ENCODE measurements at regions not wholly inside any gene's neighbourhood (a gene's known extent, or its start where the extent isn't known, plus 50 kb on each side); places are given as distances from the start of the nearest gene placed in this dataset.
"Not testable (repeated sequence)": the region's sequence is repeated elsewhere in the genome, so short reads cannot be mapped to it uniquely, and the experiment has no call there.

DNA sequence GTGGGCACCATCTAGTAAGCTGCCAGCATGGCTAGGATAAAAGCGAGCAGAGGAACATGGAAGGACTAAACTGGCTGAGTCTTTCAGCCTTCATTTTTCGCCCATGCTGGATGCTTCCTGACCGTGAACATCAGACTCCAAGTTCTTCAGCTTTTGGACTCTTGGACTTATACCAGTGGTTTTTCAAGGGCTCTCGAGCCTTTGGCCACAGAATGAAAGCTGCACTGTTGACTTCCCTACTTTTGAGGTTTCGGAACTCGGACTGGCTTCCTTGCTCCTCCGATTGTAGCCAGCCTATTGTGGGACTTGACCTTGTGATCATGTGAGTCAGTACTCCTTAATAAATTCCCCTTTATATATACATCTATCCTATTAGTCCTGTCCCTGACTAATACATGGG is 785.1 kb upstream of the SLITRK6 start:
- no peak for DNase-seq

DNA sequence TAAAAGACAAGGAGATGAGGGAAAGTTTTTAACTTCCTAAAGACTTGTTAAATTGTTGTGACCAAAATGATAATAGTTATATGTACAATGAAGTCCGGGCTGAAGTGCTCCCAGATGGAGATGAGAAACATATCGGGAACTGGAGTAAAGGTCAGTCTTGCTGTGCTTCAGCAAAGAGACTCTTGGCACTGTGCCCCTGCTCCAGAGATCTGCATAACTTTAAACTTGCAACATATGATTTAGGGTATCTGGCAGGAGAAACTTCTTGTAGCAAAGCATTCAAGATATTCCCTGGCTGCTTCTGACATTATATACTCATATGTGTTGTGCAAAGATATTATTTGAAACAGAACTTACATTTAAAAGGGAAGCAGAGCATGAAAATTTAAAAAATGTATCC is 786.6 kb upstream of the SLITRK6 start:
- DNase-seq = no peak

DNA sequence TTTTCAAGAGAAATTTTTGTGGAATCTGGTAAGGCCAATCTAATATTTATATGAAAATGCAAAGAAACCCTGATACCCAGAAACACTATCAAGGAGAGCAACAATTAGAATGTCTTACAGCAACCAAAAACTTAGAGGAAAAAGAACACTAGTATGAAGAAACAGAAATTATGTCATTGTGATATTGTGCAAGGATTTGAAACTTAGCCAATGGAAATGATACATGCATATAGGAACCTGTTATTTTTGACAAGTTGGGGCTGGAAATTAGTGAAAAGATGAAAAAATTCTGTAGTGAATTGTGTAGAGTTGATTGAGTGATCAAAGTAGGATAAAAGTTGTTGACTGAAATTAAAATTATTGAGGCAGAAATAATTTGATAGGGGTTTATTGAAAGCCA is 792.6 kb upstream of the SLITRK6 start:
- DNase-seq = no peak

DNA sequence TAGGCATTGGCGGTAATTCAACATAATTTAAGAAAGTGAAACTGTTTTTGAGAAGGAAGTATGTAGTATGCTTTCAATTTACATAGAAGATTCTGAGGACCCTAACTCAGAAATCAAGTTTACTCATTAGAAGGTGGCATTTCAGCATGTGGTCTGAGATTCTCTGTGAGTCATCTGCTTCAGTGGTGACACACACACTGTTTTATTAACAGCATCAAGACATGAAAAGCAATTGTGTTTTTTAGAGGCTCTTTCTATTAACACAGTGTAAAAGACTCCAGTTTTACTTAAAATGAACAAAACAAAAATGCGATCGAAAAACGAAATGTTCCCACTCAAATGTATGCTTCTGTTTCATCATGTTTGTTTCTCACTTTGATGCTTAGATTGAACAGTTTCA is 802.1 kb upstream of the SLITRK6 start:
- DNase-seq = no peak

DNA sequence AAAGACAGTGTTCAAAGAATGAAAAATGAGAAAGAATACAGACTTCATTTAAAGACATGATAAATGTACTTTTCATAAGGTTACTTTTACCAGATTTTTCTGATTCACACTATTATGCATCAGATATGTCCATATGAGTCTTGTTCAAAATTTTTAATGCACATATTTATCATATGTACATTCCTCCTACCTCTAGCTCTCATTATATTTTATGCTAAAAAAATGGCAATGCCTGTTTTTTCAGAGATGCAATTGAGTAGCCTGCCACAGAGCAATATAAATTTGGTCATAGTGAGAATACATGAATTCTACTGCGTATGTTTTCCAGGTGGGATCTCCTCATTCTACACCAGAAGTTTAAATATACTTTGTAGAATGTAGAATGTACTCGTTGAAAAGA is 807.0 kb upstream of the SLITRK6 start:
- no peak for DNase-seq

DNA sequence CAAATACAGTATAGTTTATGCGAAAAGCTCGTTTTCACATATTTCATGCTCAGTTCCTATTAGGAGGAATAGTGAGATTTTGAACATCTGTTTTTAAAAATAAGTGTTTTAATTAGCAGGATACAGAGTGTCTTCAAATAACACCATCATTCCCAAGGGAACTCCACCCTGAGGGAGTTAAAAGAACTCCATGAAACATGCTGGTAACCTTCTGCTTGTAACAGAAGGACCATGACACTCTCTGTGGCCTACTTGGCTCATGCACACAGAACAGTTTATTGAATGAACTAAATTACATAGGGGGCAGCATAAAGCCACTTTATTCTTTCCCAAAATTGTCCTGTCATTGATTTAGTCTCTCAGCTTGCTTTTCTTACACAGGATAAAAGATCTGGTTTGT is 809.5 kb upstream of the SLITRK6 start:
- no peak for DNase-seq

DNA sequence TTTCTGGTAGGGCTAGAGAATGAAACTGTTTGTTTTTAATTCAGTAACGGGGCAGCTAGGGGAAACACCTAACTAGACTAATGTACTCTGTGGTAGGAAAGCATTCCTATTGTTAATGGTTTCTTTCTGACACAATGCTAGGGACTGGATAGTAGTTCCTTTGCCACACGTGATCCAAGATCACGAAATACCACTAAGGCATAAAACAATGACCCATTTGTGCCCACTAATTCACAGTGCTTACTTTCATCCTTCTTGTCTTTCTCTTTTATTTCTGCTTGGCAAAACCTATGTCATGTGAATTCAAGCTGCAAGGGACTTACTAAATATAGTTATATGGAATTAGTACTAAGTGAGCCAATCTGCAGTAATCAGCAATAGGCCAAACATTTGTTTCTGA is 834.1 kb upstream of the SLITRK6 start:
- DNase-seq = no peak

DNA sequence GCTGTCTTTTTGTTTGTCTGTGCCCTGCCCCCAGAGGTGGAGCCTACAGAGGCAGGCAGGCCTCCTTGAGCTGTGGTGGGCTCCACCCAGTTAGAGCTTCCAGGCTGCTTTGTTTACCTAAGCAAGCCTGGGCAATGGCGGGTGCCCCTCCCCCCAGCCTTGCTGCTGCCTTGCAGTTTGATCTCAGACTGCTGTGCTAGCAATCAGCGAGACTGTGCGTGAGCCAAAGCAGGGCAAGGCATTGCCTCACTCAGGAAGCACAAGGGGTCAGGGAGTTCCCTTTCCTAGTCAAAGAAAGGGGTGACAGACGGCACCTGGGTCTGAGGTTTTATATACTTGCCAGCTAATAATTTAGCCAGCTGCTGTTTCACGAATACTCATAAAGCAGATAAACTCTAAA is 852.0 kb upstream of the SLITRK6 start:
- not testable (repeated sequence) for DNase-seq

DNA sequence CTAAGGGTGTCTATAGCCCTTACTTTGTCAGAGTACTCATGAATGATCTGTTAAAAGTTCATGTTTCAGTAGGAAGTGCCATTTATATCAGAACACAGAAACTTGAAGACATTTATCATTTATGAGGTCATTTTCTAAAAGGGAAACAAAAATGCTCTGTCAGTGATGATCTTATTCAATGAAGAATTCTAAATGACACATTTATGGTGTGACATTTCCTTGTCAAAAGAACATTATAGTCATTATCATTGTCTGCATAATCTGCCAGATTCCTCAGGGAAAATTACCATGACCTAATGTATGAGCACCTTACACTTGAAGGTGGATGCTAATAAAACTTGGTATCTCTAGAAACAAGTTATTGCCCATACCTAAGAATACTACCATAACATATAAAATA is 853.8 kb upstream of the SLITRK6 start:
- no peak for DNase-seq

DNA sequence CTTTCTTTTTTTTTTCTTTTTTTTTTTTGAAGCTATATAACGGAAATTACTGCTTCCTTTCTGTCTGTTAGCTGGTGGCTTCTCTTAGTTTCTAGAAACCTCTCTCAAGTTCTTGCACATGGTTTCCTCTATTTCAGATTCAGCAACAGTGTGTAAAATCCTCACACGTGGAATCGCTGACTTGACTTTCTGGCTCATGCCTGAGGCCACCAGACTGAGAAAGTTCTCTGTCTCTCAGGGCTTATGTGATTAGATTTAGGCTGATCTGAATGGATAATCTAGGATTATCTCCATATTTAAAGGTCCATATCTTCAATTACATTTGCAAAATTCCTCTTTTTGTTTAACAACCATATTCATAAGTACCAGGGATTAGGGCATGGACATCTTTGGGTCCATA is 856.3 kb upstream of the SLITRK6 start:
- DNase-seq = no peak

DNA sequence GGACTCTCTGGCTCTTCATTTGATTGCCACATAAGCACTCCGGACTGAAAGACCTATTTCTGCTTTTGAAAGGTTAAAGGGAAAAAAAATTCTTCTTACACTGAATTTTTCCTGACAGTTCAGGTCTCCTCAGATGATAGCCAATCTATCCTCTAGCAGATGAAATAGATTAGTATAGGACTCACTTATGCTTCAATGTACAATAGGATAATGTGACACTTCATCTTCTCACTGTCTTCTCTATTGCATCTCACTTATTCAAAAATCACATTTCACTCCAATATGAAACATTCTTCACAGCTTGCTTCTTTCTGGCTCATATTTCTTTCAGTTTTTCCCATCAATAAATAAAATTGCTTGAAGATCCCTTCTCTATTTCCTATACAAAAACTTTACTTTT is 860.9 kb upstream of the SLITRK6 start:
- no peak for DNase-seq

DNA sequence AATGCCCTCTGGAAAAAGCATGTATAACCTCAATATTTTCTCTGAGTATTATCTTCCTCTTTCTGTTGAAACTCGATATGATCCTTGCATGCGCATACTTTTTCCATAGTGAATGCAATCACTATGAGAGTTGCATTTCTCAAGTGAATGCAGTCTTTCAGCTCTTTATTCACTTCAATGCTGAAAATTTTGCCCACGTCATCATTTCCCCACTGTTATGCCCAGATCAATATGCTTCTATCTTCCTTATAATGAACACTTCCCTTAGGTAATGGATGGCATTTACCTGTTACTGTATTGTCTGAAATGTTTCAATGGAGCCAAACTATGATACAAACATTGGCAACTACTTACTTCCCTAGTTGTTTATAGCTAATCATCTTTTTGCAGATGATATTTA is 866.6 kb upstream of the SLITRK6 start:
- no peak for DNase-seq

DNA sequence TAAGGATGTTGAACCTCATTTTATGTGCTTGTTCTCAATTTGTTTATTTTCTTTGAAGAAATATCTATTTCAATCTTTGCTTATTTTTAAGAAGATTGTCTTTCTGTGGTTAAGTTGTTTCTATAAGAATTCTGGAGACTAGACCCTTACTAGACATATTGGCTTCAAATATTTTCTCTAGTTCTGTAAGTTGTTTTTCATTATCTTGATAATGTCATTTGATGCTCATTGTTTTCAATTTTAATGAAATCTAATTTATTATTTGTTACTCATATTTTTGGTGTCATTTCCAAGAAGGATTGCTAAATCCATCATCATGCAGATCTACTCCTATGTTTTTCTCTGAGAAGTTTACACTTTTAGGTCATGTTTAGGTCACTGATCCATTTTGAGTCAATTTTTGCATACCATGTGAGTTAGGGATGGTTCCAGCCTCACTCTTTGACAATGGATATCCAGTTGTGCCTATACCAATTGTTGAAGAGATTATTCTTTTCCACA is 874.8 kb upstream of the SLITRK6 start:
- no peak for DNase-seq

DNA sequence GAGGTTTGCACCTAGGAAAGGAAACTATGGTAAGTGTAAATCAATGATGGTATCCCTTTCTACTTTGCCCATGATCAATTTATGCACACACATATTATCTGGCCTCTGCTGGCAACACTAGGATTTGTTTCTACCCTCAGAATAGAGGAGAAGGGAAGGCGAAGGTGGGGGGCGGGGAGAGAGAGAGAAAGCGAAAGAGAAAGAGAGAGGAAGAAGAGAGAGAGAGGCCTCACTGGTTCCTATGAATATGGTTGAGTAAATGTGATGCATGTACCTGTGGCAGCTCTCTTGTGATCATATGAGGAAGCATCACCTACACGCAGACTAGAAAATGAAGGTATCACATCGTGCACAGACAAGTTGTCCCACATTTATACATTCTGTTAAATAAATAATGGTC is 882.0 kb upstream of the SLITRK6 start:
- DNase-seq = no peak

DNA sequence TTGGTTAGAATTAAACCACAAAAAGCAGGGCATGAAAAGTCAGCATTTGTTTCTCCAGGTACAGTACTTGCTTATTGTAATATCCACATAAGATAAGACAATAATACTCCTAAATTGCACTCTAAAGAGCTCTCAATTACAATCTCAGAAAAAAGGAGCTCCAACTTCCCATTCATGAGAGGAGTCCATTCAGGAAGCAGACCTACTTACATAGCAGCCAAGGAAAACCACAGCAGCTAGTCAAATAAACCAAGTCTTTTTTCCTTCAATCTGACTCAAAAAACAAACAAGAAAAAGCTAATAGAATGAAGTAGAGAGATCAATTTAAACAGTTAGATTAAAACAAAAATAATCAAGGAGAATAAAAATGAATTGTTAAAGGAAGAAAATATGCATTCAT is 885.2 kb upstream of the SLITRK6 start:
- DNase-seq = no peak

DNA sequence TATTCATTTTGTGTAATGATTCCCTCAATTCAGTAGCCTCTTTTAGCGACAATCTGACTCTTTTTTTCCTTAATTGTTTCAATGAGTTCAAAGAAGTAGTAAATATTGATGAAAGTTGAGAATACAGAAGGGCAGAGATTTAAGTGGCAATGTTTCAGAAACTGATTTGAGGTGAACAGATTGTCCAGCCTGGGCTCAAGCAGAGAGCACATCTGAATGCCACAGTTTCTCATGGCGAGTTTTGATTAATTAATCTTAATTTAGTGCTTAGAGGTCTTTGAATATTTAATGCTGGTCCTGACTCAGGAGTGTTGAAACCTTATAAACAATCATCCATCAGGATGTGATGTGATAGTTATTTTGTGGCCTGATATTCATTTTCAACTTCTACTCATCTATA is 890.7 kb upstream of the SLITRK6 start:
- DNase-seq = no peak

DNA sequence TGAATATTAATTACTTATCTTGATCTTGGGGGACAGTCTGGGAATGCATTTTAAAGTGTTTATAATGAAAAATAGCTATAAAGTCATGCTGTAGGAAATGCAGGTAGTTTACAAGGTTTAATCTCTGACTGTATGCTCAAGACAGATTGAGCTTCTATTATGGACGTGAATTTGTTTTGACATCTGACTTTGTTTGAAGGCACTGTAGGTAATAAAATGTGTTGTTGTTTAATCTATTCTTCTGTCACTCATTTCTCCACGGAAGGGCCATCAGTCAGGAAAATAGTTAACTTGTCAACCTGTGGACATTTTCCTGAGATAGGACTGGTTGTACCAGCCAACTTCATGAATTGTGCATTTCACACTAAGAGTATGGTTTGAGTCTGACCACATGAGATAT is 893.1 kb upstream of the SLITRK6 start:
- no peak for DNase-seq

DNA sequence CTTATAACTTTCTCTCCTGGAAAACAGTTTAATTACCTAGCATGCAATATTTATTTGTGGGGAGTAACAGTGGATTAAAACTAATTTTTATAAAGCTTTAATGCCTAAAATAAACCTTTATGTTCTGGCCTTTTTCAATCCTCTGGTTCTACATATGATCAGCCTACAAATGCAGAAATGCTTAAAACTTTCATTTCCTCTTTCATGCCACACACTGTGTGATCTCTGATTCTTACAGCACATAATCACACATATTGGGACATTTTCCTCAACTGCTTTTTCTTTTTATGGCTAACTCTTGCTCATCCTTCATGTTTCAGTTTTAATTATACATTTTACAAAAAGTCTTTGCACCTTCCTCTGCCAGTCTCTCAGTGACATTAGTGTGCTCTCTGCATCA is 910.8 kb upstream of the SLITRK6 start:
- no peak for DNase-seq

DNA sequence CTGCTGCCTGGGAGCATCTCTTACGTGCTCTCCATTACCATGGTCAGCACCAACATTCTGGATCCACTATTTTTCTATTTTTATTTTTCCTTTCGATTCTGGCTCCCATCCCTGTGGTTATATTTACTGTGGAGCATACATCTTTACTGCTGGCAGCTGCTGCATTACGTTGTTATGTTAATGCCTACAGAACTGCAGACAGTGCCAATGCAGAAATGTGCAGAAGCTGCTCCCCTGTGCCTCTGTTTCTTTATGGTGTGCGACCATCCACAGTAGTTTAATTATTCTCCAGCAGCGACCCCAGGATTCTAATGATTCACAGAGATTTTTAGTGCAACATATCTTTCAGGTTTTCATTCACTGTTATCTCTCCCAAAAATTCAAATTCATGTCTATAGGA is 911.7 kb upstream of the SLITRK6 start:
- no peak for DNase-seq

DNA sequence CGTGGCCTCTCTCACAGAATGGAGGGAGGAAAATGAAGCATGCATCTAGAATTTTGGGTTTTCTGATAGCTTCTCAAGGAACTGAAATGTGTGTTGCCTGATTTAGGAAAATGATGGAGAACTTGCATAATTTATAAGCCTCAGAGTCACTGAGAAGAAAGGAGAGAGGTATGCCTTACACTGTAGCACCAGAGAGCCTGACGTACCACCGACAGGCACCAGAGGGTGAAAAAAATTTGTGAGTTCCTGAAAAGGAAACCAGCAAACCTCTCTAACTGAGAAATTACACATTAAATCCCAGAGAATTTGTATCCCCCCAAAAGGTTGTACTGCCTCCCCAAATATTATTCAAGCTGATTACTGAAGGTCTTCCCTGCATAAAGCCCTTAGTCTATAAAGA is 915.3 kb upstream of the SLITRK6 start:
- DNase-seq = no peak

DNA sequence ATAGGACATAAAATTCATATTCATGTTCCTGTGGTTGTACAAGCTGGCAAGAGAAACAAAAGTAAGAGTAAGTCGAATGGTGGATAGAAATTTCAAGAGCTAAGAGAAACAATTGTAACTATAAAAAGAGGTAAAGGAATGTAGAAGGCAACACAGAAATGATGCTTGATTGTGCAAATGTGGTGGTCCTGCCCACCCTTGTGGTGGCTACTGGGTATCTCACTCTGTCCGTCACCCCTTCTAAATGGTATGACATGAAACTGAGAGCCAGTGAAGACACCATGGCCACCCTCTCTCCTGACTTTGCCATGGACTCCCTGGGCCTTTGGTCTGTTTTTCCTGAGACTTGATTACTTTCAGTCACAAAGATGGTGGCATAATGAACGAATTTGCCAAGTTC is 925.9 kb upstream of the SLITRK6 start:
- no peak for DNase-seq

DNA sequence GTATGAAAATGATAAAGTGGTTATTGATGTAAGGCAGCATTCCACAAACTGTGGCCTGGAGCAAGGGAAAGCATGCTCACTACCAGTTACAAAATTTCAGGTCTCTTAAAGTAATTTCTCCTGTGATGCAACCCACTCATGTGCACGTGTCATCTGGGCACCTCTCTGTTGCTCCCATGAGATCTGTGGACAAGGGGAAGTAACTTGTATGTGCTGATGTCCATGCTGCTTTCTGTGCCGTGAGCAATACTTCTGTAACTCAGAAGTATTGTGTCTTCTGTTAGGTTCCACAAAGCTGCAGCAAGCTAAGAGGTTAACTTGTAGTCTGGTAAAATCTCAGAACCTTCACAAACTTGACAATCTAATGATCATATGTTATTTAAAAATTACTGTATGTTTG is 930.0 kb upstream of the SLITRK6 start:
- DNase-seq = no peak

DNA sequence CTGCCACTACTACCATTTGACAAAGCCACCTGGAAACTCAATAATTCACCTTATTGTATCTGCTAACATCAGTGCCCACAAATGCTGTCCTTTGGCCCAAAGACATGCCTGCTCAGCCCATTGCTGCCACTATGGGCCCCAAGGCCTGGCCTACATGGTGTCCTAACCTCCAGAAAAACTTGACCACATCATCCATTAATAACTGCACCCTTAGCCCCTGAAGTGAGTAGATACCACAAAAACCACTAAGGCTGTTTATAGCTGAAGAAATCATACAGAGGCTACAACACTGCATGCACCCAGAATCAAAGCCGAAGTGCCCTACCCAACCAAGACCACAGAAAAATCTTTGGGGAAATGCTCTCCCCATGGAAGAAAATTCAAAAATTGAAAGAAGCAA is 932.8 kb upstream of the SLITRK6 start:
- no peak for DNase-seq

DNA sequence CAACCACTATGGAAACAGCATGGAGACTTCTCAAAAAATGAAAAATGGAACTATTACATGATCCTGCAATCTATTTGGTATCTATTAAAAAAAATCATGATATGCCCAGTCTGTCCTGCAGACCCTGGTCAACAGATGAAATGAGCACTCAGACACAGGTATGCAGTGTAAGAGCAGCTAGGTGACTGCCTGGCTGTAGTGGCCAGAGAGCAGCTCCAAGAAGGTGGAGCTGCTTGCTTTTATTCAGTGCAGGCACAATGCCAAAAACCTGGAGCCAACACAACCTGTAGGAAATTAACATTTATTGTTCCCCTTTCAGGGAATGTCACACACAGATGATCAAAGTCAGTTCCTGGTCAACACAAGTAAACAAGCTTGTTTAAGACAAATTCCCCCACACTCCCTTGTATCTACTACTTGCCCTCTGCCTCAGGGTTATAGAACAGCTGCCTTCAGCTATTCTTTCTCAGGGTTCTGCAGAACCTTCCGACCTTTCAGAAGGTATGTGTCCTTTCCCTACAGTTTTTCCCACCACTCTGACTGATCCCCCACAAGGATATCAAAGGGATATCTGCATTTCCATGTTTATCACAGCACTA is 933.7 kb upstream of the SLITRK5 start:
- DNase-seq = no peak

DNA sequence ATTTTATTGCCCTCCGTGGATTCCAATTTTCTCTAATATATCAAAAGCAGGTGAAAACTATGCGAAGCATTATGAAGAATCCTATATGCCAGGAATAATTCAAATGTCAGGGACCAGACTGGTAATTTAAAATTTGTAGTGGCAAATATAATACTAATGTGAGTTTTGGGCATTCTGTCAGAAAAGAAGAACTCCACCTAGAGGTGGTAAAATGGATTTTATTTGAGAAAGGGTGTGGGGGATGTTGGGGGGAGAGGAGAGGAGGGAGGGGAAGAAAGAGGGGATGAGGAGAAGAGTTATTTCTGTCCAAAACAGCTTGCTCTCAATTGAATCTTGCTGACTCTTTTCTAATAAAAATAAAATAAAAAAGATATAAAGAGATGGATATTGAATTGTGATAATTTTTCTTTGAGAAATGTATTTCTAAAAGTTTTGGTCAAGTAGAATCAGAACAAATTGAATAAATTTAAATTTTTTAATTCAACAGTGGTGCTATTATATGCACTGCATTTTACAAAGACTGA is 929.3 kb upstream of the SLITRK5 start:
- DNase-seq = no peak
